ENCODE measurements at regions not wholly inside any gene's neighbourhood (a gene's known extent, or its start where the extent isn't known, plus 50 kb on each side); places are given as distances from the start of the nearest gene placed in this dataset.
"Not testable (repeated sequence)": the region's sequence is repeated elsewhere in the genome, so short reads cannot be mapped to it uniquely, and the experiment has no call there.

DNA sequence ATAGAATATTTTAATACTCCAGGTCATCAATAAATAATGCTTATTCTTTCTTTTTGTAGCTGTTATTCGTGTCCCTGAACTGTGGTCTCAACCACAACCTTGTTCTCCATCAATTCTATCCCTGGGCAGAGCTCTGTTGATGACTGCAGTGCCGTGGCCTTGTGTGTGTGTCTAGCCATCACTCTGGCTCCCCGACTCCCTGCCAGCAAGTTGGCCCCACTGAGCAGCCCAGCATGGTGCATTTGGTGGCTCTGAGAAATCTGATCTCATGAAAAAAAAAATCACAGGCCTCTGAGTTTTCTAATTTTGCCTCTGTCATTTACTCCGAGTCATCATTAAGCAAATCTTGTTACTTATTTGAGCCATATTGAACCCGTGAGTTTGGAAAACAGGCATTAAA lies 164.7 kb downstream of the GOLGA6L6 start:
- DNase-seq (ENCODE audit: low spot score): no peak
- intact Hi-C loops (cut with DNase I): no loop called here

DNA sequence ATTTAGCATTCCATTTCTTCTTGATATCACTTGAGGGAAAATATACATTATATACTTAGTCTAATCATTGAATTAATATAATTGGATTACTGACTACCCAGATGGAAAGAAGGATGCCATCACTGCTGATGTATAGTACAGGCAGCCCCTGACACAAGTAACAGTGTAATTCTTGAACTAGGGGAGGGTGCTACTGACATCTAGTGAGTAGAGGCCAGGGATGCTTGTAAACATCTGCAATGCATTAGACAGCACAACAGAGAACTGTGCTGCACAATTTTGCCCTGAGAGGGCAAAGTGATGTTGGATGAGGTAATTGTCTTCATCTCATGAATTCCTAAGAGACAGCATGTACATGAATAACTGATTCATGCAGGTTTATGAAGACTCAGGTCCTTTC lies 169.2 kb downstream of the GOLGA6L6 start:
- DNase-seq (ENCODE audit: low spot score); intact Hi-C loops (cut with DNase I): not testable (repeated sequence)

DNA sequence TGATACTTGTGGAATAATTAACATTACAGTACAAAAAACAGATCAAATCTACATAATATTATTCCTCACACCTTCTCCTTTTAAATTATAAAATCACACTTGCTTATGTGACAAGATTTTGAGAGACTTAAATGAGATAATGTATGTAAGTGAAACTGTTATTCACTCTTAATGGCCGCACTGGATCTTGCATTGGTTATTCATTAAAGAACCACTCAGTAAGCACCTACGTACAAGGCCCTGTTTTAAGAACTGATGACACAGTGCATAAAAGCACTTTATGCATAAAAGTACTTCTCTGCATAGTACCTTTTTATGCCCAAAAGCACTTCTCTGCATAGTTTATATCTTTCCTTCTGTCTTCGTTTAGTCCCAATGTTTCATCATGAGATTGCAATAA lies 172.1 kb downstream of the GOLGA6L6 start:
- no peak for DNase-seq (ENCODE audit: low spot score)
- intact Hi-C loops (cut with DNase I): no loop called here

DNA sequence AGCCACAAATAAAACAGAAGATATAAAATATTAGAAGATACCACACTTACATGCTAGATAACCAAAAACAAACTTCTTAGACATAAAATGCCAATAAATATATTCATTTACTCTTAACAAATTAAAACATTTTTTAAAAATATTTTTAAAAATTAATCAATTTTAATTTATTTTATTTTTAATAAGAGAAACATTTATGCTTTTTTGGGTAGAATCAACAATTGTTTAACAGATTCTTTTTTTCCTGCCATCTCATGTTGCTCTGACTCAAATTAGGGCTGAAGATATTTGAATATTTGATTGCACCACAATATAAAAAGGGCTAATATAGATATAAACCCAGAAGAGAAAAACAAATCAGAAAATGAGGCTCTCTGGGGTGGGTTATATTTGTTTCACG lies 172.6 kb downstream of the GOLGA6L6 start:
- intact Hi-C loops (cut with DNase I): no loop called here
- no peak for DNase-seq (ENCODE audit: low spot score)

DNA sequence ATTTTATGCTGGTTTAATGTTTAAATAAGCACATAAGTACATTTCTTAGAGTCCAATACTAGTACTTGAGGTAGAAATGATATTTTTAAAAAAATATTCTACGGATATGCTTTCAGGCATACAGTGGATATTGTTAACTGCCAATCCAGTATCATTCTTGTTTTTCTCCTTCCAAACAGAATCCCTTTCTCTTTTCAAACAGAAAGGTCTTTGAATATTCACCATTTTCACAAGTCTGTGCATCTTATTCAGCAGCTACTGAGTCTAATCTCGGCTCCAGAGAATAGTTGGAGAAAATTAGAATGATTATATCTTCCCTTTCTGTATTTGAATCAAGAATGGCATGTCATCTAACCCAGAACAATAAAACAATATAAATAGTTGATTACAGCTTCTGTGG lies 174.5 kb downstream of the GOLGA6L6 start:
- no peak for DNase-seq (ENCODE audit: low spot score)
- intact Hi-C loops (cut with DNase I): no loop called here

DNA sequence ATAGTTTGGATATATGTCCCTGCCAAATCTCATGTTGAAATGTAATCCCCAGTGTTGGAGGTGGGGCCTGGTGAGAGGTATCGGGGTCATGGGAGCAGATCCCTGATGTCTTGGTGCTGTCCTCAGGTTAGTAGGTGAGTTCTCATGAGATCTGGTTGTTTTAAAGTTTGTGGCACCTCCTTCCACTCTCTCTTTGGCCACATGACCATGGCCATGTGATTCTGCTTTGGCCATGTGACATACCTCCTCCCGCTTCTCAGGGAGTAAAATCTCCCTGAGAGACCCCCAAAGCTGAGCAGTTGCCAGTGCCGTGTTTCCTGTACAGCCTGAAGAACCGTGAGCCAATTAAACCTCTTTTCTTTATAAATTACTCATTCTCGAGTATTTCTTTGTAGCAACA lies 178.0 kb downstream of the GOLGA6L6 start:
- DNase-seq (ENCODE audit: low spot score); intact Hi-C loops (cut with DNase I): not testable (repeated sequence)

DNA sequence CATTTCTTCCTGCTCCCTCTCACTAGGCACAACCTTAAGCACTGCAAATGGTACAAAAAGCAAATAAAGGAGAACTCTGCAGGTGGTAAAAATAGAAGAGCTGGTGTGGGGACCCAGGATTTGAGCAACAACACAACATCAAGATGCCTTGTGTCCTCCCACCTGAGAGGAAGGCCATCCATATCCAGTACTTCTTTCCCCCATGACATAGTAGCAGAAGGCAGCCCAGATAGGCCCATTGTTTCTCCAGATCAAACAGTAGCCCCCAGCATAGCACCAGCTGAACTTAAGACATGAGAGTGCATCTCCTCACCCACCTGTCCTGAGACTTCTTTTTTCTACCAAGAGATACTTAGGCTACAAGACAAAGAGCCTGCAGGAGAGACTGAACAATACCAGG lies 180.5 kb downstream of the GOLGA6L6 start:
- DNase-seq (ENCODE audit: low spot score): no peak
- intact Hi-C loops (cut with DNase I): no loop called here

DNA sequence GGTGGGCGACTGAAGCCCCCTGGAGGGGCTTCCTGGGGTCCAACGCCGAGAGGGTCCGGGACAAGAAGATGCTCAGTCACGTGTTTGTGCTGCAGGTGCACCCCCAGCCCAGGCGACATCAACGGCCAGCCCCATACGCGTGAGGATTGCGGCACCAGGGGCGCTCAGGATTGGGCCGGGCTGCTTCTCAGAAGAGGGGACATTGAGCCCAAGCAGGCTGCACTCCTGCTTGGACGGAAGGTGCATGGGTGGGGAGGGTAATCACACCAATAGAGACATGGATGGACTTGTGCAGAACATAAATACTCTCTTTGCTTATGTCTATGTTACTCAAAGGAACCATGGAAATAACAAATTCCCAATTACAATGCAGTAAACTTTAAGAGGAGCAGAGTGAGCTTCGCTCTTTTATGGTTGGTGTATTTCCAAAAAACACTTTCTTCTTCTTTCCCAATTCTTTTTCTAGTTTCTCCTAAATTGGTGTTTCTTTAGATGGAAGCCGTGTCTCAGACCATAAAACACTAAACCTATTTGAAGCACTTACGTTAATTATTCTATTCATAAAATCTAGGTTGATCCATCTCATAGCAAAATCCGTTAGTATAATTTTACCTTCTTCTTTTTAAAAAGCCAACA lies 182.7 kb downstream of the GOLGA6L6 start:
- intact Hi-C loops (cut with DNase I): no loop called here
- peak; percentile 82 for DNase-seq (ENCODE audit: low spot score)

DNA sequence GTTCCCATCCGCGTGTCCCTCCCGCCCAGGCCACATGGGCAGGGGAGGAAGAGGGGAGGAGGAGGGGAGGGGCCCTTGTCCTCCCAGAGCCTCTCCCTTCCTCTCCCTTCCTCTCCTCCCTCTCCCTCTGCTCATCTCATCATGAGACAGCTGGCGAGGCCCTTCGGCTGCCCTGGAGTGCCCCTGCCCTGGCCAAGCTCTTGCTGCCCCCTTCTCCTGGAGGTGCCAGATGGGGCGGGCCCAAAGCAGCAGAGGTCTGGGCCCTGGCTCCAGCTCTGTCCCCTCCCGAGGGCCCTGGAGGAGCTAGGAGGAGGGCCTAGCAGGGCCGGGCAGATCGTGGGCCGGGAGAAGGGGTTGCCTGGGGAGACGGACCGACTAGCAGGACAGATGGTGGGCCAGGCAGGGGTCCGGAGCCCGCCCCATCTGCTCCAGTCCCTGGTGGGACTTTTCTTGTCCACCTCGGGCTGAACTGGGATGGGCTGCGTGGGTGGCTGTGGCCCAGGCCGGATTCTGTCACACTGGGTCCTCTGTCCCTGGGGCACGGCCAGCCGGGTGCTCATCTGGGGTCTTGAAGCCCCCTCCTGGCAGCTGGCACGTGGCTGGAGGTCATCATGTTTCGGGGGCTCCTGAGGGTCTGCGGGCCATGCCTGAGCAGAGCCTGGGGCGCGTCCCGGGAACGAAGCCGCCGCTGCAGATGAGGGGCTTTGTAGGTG lies 183.4 kb downstream of the GOLGA6L6 start:
- intact Hi-C loops (cut with DNase I): no loop called here
- DNase-seq (ENCODE audit: low spot score): peak; percentile 86

DNA sequence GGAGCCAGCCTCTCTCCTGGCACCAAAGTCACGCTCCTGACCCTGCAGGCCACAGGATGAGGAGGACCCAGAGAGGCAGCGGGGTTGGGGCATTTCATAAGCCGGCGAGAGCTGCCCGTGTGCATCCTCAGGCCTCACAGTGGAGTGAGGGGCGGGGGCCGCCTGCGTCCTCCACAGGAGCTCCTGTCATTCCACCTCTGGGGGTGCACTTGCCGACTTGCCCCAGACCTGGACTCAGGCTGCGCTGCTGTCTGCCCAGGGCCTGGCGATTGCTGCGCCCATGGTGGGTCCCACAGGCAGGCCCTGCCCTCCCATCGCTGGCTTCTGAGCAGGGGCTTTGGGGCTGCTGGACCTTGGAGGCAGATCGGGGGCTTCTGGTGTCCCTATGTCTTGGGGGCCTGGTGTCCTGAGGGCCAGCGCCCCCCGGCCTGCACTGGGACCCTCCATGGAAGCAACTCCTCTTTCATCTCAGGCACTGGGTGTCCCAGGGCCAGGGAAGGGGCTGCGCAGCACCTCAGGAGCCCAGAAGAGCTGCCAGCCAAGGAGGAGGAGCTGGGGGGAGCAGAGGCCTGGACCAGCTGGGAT lies 184.0 kb downstream of the GOLGA6L6 start:
- DNase-seq (ENCODE audit: low spot score): peak; percentile 88
- intact Hi-C loops (cut with DNase I): no loop called here

DNA sequence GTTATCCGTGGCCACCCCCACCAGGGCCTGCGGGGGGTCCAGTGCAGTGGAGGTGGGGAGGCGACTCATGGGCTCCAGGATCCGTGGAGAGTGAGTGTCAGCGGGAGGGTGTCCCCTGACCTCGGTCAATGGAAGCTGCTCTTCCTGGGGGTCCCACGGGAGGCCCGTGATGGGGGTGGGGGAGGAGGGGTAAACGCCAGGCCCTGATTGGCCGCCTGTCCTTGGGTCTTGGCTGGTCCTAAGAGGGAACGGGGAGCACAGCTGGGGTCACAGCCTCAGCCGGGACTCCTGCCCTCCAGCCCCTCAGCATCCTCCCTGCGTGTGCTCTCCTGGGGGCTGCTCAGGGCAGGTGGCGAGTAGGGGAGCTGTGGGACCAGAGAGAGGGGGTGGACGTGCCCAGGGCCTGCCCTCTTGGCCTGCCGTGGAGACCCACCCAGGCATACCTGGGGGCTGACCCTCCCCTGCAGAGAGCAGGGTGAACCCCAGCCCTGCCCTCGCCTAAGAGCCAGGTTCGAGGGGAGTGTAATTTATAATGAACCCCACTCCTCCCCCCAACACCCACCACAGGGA lies 184.6 kb downstream of the GOLGA6L6 start:
- DNase-seq (ENCODE audit: low spot score): peak; percentile 86
- intact Hi-C loops (cut with DNase I): no loop called here

DNA sequence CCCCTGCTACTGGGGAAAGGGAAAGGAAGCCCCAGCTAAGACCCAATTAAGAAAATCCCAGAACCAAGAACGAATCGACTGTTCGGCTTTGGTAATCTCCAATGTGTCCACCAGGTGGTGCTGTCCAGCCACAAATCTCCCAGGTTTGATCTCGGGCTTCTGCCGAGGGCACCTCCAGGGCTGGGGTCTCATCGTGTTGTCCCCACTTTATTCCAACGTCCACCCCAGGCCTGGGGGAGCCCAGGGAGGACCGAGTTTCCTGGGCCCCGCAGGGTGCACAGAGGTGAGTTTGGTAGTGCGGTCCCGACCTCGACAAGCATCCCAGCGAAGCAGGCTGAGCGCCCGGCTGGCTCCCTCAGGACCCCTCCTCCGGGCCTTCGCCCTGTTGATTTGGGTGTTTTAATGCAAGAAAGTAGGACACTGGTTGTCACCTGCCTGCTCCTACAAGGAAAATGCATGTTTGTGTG lies 185.1 kb downstream of the GOLGA6L6 start:
- intact Hi-C loops (cut with DNase I): no loop called here

DNA sequence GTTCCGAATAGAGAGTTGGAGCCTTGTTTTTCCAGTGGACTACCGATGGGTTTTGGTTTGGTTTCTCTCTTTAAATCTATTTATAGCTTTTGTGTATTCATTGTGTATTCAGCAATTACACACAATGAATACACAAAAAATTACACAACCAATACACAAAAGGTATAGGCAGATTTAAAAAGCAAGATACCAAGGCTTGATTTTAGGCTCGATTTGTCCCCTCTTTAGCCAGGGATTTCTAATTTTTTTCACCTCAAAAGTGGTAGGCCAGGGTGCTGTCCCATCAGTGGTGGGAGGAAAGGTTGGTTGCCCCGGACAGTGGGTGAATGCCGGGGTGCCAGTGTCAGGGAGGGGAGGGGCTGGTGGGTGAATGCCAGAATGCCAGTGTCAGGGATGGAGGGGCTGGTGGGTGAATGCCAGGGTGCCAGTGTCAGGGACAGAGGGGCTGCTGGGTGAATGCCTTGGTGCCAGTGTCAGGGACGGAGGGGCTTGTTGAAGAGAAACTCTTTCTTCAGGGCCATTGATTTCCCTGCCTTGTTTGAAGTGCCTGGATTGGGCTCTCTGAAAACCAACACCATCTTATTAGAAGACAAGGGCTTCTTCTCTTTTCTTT lies 186.2 kb downstream of the GOLGA6L6 start:
- peak; percentile 79 for DNase-seq (ENCODE audit: low spot score)
- intact Hi-C loops (cut with DNase I): no loop called here

More for the DNA sequence above, 185.1 kb downstream of the GOLGA6L6 start:
- peak; percentile 87 for DNase-seq (ENCODE audit: low spot score)

DNA sequence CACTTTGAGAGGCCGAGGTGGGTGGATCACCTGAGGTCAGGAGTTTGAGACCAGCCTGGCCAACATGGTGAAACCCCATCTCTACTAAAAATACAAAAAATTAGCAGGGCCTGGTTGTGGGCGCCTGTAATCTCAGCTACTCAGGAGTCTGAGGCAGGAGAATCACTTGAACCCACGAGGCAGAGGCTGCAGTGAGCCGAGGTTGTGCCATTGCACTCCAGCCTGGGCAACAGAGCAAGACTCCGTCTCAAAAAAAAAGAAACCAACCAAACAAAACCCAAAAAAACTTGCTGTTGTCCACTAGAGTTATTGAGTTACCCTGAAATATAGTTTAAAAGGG lies 186.7 kb downstream of the GOLGA6L6 start:
- intact Hi-C loops (cut with DNase I): not testable (repeated sequence)

DNA sequence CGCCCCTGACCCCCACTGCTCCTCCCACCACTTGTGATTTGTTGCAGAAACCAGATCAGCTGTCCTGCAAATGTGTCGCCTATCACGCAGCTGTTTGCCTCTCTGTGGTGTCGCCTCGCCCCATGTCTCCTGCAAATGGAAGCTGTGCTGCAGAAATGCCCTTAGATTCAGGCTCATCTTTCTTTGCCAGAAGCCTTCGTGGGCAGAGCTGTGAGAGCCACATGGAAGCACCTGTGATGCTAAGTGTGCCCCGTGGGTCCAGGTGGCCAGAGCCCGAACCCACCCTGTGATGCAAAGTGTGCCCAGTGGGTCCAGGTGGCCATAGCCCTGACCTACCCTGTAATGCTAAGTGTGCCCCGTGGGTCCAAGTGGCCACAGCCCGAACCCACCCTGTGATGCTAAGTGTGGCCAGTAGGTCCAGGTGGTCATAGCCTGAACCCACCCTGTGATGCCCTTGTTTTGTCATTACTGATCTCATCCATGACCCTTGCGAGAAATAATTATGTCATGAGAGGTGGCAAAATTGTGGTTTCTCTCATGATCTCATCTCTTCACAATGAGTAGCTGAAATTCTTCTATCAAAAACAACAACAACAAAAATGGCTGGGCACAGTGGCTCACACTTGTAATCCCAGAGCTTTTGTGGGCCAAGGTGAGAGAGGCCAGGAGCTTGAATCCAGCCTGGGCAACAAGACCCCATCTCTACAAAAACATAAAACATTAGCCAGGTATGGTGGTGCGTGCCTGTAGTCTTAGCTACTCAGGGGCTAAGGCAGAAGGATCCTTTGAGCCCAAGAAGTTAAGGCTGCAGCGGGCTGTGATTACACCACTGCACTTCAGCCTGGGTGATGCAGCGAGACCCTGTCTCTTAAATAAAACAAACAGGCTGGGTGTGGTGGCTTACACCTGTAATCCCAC lies 187.4 kb downstream of the GOLGA6L6 start:
- peak; percentile 81 for DNase-seq (ENCODE audit: low spot score)
- intact Hi-C loops (cut with DNase I): no loop called here

More for the DNA sequence above, 186.7 kb downstream of the GOLGA6L6 start:
- DNase-seq (ENCODE audit: low spot score): peak; percentile 70

DNA sequence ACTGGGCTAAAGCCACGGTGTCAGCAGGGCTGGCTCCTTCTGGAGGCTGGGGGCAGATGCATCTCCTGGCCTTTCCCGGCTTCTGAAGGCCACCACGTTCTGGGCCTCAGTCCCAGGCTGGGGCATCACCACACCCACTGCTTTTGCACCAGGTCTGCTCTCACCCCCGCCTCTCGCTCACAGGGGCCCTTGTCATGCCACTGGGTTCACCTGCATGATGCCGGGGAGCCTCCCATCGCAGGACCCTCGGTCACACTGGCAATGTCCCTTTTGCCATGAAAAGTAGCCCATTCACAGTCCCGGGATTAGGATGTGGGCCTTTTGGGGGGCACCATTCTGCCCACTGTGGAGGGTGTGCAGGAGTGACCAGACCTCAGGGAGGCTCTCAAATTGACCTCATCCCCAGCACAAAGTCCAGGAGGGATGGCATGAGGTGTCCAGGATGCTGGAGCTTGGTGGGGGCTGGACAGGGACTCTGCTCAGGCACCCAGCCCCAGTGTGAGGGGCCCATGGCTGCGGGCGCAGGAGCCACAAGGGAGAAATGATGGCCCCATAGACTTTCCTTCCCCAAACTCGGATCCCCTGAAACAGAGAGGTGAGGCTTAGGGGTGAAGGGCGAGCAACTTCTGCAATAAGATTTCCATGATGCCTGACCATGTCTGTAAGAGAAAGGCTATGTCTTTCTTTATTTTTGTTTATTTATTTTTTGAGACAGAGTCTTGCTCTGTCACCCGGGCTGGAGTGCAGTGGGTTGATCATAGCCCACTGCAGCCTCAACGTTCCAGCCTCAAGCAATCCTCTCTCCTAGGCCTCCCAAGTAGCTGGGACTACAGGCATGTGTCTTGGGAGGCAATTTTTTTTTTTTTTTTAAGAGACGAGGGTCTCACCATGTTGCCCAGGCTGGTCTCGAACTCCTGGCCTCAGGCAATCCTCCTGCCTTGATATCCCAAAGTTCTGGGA lies 189.1 kb downstream of the GOLGA6L6 start:
- DNase-seq (ENCODE audit: low spot score): peak; percentile 84
- intact Hi-C loops (cut with DNase I): no loop called here

DNA sequence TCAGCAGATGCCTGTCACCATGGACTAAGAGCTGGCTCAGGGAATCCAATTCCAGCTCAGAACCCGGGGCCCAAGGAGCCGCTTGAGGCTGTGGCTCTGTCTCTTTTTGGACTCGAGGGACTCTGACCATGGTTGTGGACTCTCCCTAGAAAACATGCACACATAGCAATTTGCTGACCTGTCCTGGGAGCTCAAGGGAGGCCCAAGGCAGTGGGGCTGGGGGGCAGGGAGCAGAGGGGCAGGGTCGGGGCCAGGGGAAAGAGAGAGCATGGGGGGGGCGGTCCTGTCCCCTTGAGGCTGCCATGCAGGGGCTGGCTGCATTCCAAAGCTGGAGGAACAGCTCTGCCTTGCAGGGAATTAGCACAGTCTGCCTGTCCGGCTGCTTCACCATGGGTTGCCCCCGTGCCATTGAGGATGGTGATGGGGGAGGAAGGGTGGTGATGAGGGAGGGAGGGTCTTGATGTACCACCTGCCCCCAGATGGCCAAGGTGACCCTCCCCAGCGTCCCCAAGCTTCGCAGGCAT lies 190.1 kb downstream of the GOLGA6L6 start:
- peak; percentile 85 for DNase-seq (ENCODE audit: low spot score)
- intact Hi-C loops (cut with DNase I): no loop called here

Measured in posterior vena cava (tissue), 2 donors.